IMR-90 (cell line): ENCODE measurements at regions not wholly inside any gene's neighbourhood (a gene's known extent, or its start where the extent isn't known, plus 50 kb on each side); places are given as distances from the start of the nearest gene placed in this dataset.

Source experiments
- ATAC-seq: fragments of 200-7000 bp; cut with Tn5 transposase; 2 replicates; pipeline ENCODE4 v1.9.1; 2020; ENCODE audit warnings: low read depth, mild to moderate bottlenecking, moderate library complexity
- BruUV-seq: library from RNA; stranded (reverse); fragments of 400-500 nt; replicated peaks from 2 replicates; lab custom pipeline; 2021; lab: Mats Ljungman, UMichigan
- CTCF ChIA-PET: fragments of 300-600 bp; formaldehyde crosslinking; extraction: SDS; loops from one replicate; lab custom pipeline; 2021; ENCODE audit warnings: antibody characterized with exemption; lab: Yijun Ruan, JAX
- POLR2A ChIA-PET: fragments of 300-600 bp; sonication (Branson Sonifier 250); formaldehyde crosslinking; loops from one replicate; lab custom pipeline; 2022; ENCODE audit warnings: antibody characterized with exemption; ENCODE audit not compliant: unreplicated experiment; lab: Charles Lee
- DNase-seq: peaks from one replicate; pipeline ENCODE4 v3.0.0; 2013
- H2AFZ ChIP-seq: replicated peaks from 2 replicates; pipeline ENCODE3; 2013; ENCODE audit warnings: low read length, mild to moderate bottlenecking; ENCODE audit not compliant: poor library complexity
- H2AK5ac ChIP-seq: 2 replicates; pipeline ENCODE4 v1.6.1; 2013; ENCODE audit warnings: low read depth, low read length, inconsistent platforms
- H2AK9ac ChIP-seq: replicated peaks from 2 replicates; pipeline ENCODE3; 2013; ENCODE audit warnings: mild to moderate bottlenecking, low read depth, low read length, moderate library complexity; ENCODE audit not compliant: poor library complexity
- H2BK120ac ChIP-seq: 2 replicates; pipeline ENCODE4 v1.6.1; 2013; ENCODE audit warnings: low read depth, low read length, inconsistent platforms
- H2BK15ac ChIP-seq: 3 replicates; pipeline ENCODE4 v1.6.1; 2013; ENCODE audit warnings: low read depth, low read length, inconsistent platforms
- H2BK20ac ChIP-seq: 2 replicates; pipeline ENCODE4 v1.6.1; 2013; ENCODE audit warnings: low read depth, mild to moderate bottlenecking, inconsistent platforms, low read length, moderate library complexity
- H2BK5ac ChIP-seq: 2 replicates; pipeline ENCODE4 v1.6.1; 2013; ENCODE audit warnings: mild to moderate bottlenecking, low read depth, low read length, inconsistent platforms; ENCODE audit not compliant: poor library complexity, severe bottlenecking
- H3K14ac ChIP-seq: replicated peaks from 2 replicates; pipeline ENCODE4 v1.6.1; 2013; ENCODE audit warnings: low read depth, low read length, inconsistent platforms
- H3K18ac ChIP-seq: 2 replicates; pipeline ENCODE4 v1.6.1; 2013; ENCODE audit warnings: low read depth, low read length, control low read depth
- H3K23ac ChIP-seq: 2 replicates; pipeline ENCODE4 v1.6.1; 2013; ENCODE audit warnings: low read depth, low read length, inconsistent platforms
- H3K27ac ChIP-seq: 2 replicates; pipeline ENCODE4 v1.5.1; 2013; ENCODE audit warnings: mild to moderate bottlenecking, control low read depth, low read length; ENCODE audit not compliant: insufficient read depth
- H3K27me3 ChIP-seq: 2 replicates; pipeline ENCODE4 v1.6.1; 2013; ENCODE audit warnings: low read length; ENCODE audit not compliant: control insufficient read depth, insufficient read depth
- H3K36me3 ChIP-seq: 2 replicates; pipeline ENCODE4 v1.6.1; 2013; ENCODE audit warnings: low read length, mixed read lengths; ENCODE audit not compliant: control insufficient read depth, insufficient read depth
- H3K4ac ChIP-seq: 2 replicates; pipeline ENCODE4 v1.6.1; 2013; ENCODE audit warnings: low read depth, low read length, inconsistent platforms
- H3K4me1 ChIP-seq: 2 replicates; pipeline ENCODE4 v1.6.1; 2013; ENCODE audit warnings: low read length, mixed read lengths; ENCODE audit not compliant: control insufficient read depth, insufficient read depth
- H3K4me2 ChIP-seq: 2 replicates; pipeline ENCODE4 v1.6.1; 2013; ENCODE audit warnings: low read depth, mild to moderate bottlenecking, control low read depth, low read length, moderate library complexity
- H3K4me3 ChIP-seq: 2 replicates; pipeline ENCODE4 v1.5.1; 2013; ENCODE audit warnings: low read depth, mild to moderate bottlenecking, control low read depth, low read length, moderate library complexity; ENCODE audit not compliant: insufficient read depth
- H3K56ac ChIP-seq: 2 replicates; pipeline ENCODE4 v1.6.1; 2013; ENCODE audit warnings: low read length, inconsistent platforms; ENCODE audit not compliant: insufficient read depth; ENCODE audit errors: extremely low read depth
- H3K79me1 ChIP-seq, 2 experiments: 2 replicates each; pipeline ENCODE4 v1.6.1; 2013; ENCODE audit warnings: low read length in 2 of 2, inconsistent platforms in 1 of 2, low read depth in 1 of 2
- H3K9ac ChIP-seq: 2 replicates; pipeline ENCODE4 v1.6.1; 2013; ENCODE audit warnings: low read depth, low read length, control low read depth
- H3K9me1 ChIP-seq: 2 replicates; pipeline ENCODE4 v1.6.1; 2013; ENCODE audit warnings: low read length, inconsistent platforms; ENCODE audit not compliant: insufficient read depth
- H3K9me3 ChIP-seq: 2 replicates; pipeline ENCODE4 v1.6.1; 2013; ENCODE audit warnings: low read length; ENCODE audit not compliant: control insufficient read depth, insufficient read depth
- H4K20me1 ChIP-seq: 2 replicates; pipeline ENCODE4 v1.6.1; 2013; ENCODE audit warnings: low read length, inconsistent platforms; ENCODE audit not compliant: insufficient read depth
- H4K5ac ChIP-seq: 2 replicates; pipeline ENCODE4 v1.6.1; 2013; ENCODE audit warnings: mild to moderate bottlenecking, low read depth, low read length, control low read depth
- H4K8ac ChIP-seq, 2 experiments: 2 replicates each; pipeline ENCODE4 v1.6.1; 2013; ENCODE audit warnings: low read depth in 2 of 2, low read length in 2 of 2, control low read depth in 1 of 2, inconsistent platforms in 1 of 2
- H4K91ac ChIP-seq: 2 replicates; pipeline ENCODE4 v1.6.1; 2013; ENCODE audit warnings: low read depth, low read length, inconsistent platforms; ENCODE audit not compliant: insufficient read depth
- MAFK ChIP-seq: IDR thresholded peaks from 2 replicates; pipeline ENCODE4 v1.6.1; 2012; ENCODE audit warnings: low read depth, low read length, improper control_type of control experiment
- NFE2L2 ChIP-seq: fragments of 150-350 bp; IDR thresholded peaks from 2 replicates; pipeline ENCODE4 v1.6.1; 2016; ENCODE audit warnings: low read depth, mild to moderate bottlenecking, low read length
- POLR2A ChIP-seq: IDR thresholded peaks from 2 replicates; pipeline ENCODE4 v1.6.1; 2012; ENCODE audit warnings: mild to moderate bottlenecking, low read depth, low read length
- RCOR1 ChIP-seq: IDR thresholded peaks from 2 replicates; pipeline ENCODE4 v1.6.1; 2012; ENCODE audit warnings: mild to moderate bottlenecking, low read length, improper control_type of control experiment; ENCODE audit not compliant: insufficient replicate concordance
- RFX5 ChIP-seq: IDR thresholded peaks from 2 replicates; pipeline ENCODE4 v1.8.0; 2012; ENCODE audit warnings: low read depth, mild to moderate bottlenecking, low read length, moderate library complexity
- WGBS, 2 experiments: methylation state at CpG; one replicate each; pipeline versions ENCODE4 v1.1.5 to v1.1.7; 2013; ENCODE audit warnings: missing lambda C conversion rate in 2 of 2; ENCODE audit not compliant: insufficient read length in 1 of 2; ENCODE audit errors: extremely low coverage in 2 of 2; 5-methylcytosine and 5-hydroxymethylcytosine counted together
- dilution Hi-C: fragments of 300-500 bp; cut with HindIII; formaldehyde crosslinking; loops from one replicate; pipeline ENCODE4 v1.14.3; 2018; ENCODE audit warnings: low sequenced_read_pairs; ENCODE audit not compliant: unreplicated experiment
- in situ Hi-C: fragments of 300-500 bp; cut with MboI; formaldehyde crosslinking; loops from 3 replicates; pipeline ENCODE4 v1.14.3; 2019; ENCODE audit warnings: low sequenced_read_pairs, inconsistent platforms, mixed read lengths
- intact Hi-C: fragments of 100-400 bp; cut with micrococcal nuclease; formaldehyde crosslinking; loops from 2 replicates; pipeline ENCODE4 v1.10.0; 2022
- TF ChIP-seq, protein P1 (sequence below): conservative IDR thresholded peaks from 2 replicates; pipeline ENCODE4 v1.5.1; 2012; ENCODE audit warnings: mild to moderate bottlenecking, low read depth, low read length, improper control_type of control experiment
- TF ChIP-seq, protein P2 (sequence below): fragments of 150-350 bp; IDR thresholded peaks from 2 replicates; pipeline ENCODE4 v1.6.1; 2016; ENCODE audit warnings: low read depth, mild to moderate bottlenecking, low read length, moderate library complexity, borderline replicate concordance

GRCh38 chr16:35142809-35143192 is 1683.4 kb downstream of the TP53TG3F start:
- no peak overlapping the region for H4K8ac ChIP-seq
- H3K18ac ChIP-seq = no peak overlapping the region
- no peaks in the 10 kb centered on the region for H3K79me1 ChIP-seq
- no peak overlapping the region for H3K4me3 ChIP-seq
- H3K9me3 ChIP-seq = peaks cover 49% of the 10 kb centered on the region
- H2AK5ac ChIP-seq = no peak overlapping the region
- in situ Hi-C loops (no loop called here), intact Hi-C loops (no loop called here), dilution Hi-C loops (no loop called here)
- no peak overlapping the region for H2AK9ac ChIP-seq
- 93% methylated on average over 5 of the region's 12 CpGs; no CpG with 5 or more reads in 1 of the 2 experiments for WGBS, 2 experiments
- no peaks in the 10 kb centered on the region for H3K9me1 ChIP-seq
- no peaks in the 10 kb centered on the region for H3K4me1 ChIP-seq
- BruUV-seq = no TSS peak
- no peak overlapping the region for H3K56ac ChIP-seq
- no peak overlapping the region for H3K14ac ChIP-seq
- TF ChIP-seq RCOR1 = no peak
- TF ChIP-seq POLR2A = no peak
- no peak for TF ChIP-seq RFX5
- TF ChIP-seq, protein P1, sequence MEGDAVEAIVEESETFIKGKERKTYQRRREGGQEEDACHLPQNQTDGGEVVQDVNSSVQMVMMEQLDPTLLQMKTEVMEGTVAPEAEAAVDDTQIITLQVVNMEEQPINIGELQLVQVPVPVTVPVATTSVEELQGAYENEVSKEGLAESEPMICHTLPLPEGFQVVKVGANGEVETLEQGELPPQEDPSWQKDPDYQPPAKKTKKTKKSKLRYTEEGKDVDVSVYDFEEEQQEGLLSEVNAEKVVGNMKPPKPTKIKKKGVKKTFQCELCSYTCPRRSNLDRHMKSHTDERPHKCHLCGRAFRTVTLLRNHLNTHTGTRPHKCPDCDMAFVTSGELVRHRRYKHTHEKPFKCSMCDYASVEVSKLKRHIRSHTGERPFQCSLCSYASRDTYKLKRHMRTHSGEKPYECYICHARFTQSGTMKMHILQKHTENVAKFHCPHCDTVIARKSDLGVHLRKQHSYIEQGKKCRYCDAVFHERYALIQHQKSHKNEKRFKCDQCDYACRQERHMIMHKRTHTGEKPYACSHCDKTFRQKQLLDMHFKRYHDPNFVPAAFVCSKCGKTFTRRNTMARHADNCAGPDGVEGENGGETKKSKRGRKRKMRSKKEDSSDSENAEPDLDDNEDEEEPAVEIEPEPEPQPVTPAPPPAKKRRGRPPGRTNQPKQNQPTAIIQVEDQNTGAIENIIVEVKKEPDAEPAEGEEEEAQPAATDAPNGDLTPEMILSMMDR = no peak
- no peak for TF ChIP-seq NFE2L2
- no peak for TF ChIP-seq MAFK
- TF ChIP-seq, protein P2, sequence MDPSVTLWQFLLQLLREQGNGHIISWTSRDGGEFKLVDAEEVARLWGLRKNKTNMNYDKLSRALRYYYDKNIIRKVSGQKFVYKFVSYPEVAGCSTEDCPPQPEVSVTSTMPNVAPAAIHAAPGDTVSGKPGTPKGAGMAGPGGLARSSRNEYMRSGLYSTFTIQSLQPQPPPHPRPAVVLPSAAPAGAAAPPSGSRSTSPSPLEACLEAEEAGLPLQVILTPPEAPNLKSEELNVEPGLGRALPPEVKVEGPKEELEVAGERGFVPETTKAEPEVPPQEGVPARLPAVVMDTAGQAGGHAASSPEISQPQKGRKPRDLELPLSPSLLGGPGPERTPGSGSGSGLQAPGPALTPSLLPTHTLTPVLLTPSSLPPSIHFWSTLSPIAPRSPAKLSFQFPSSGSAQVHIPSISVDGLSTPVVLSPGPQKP = no peak
- H3K4ac ChIP-seq = no peak overlapping the region
- H3K27me3 ChIP-seq = no peaks in the 10 kb centered on the region
- no peak overlapping the region for H2BK5ac ChIP-seq
- H2BK120ac ChIP-seq = no peak overlapping the region
- H3K36me3 ChIP-seq = no peaks in the 10 kb centered on the region
- H3K9ac ChIP-seq = no peak overlapping the region
- H2BK15ac ChIP-seq = no peak overlapping the region
- H3K4me2 ChIP-seq = no peak overlapping the region
- H2AFZ ChIP-seq = no peak overlapping the region
- ATAC-seq = no peak
- no peak overlapping the region for H3K27ac ChIP-seq
- H4K5ac ChIP-seq = no peak overlapping the region
- H4K91ac ChIP-seq = no peak overlapping the region
- POLR2A ChIA-PET = no interaction called here
- DNase-seq = no peak
- CTCF ChIA-PET = no interaction called here
- no peaks in the 10 kb centered on the region for H4K20me1 ChIP-seq
- no peak overlapping the region for H2BK20ac ChIP-seq
- no peak overlapping the region for H3K23ac ChIP-seq
